HEK293 (cell line): ENCODE measurements at regions not wholly inside any gene's neighbourhood (a gene's known extent, or its start where the extent isn't known, plus 50 kb on each side); places are given as distances from the start of the nearest gene placed in this dataset.

Source experiments
- CTCF ChIA-PET: fragments of 350-600 bp; formaldehyde crosslinking; extraction: SDS; loops from one replicate; lab custom pipeline; 2021; ENCODE audit warnings: antibody characterized with exemption; lab: Yijun Ruan, JAX
- POLR2A ChIA-PET: fragments of 300-600 bp; formaldehyde crosslinking; extraction: SDS; loops from one replicate; lab custom pipeline; 2020; ENCODE audit warnings: antibody characterized with exemption, inconsistent platforms; lab: Yijun Ruan, JAX
- H3K27ac ChIP-seq: fragments of 200-500 bp; sonication (Bioruptor generic); 2 replicates; pipeline ENCODE4 v1.5.1; 2014; ENCODE audit warnings: low read depth, low read length, control low read depth, inconsistent platforms; ENCODE audit errors: extremely low read depth
- H3K36me3 ChIP-seq, 2 experiments: fragments of 200-500 bp in 1 of 2; sonication (Bioruptor generic) in 1 of 2; 1 replicate in 1 of 2; 2 replicates in 1 of 2; pipeline ENCODE4 v1.5.1; 2014 to 2017; ENCODE audit warnings: inconsistent platforms in 2 of 2, low read length in 2 of 2; ENCODE audit not compliant: control insufficient read depth in 2 of 2, insufficient read depth in 1 of 2
- H3K4me1 ChIP-seq: fragments of 200-500 bp; sonication (Bioruptor generic); 2 replicates; pipeline ENCODE4 v1.5.1; 2014; ENCODE audit warnings: mild to moderate bottlenecking, low read length, inconsistent platforms; ENCODE audit not compliant: control insufficient read depth, insufficient read depth
- H3K4me3 ChIP-seq: 2 replicates; pipeline ENCODE4 v1.5.1; 2011; ENCODE audit warnings: low read depth, mild to moderate bottlenecking, control low read depth, low read length, moderate library complexity
- H3K9me3 ChIP-seq: fragments of 200-500 bp; sonication (Bioruptor generic); 2 replicates; pipeline ENCODE4 v1.5.1; 2014; ENCODE audit warnings: low read depth, low read length, inconsistent platforms; ENCODE audit not compliant: control insufficient read depth, insufficient read depth
- WT1 ChIP-seq: fragments of 450-650 bp; formaldehyde crosslinking; IDR thresholded peaks from 2 replicates; pipeline ENCODE4 v1.5.1; 2016; ENCODE audit warnings: missing biosample characterization, missing genetic modification characterization
- ZNF112 ChIP-seq: fragments of 450-650 bp; formaldehyde crosslinking; IDR thresholded peaks from 2 replicates; pipeline ENCODE4 v1.5.0; 2017; ENCODE audit warnings: missing biosample characterization, missing genetic modification characterization
- ZNF433 ChIP-seq: fragments of 450-650 bp; formaldehyde crosslinking; IDR thresholded peaks from 2 replicates; pipeline ENCODE4 v1.5.1; 2016; ENCODE audit warnings: missing biosample characterization, missing genetic modification characterization, low read depth
- ZNF571 ChIP-seq: fragments of 450-650 bp; formaldehyde crosslinking; IDR thresholded peaks from 2 replicates; pipeline ENCODE4 v1.5.0; 2017; ENCODE audit warnings: missing biosample characterization, missing genetic modification characterization
- ZNF658 ChIP-seq: fragments of 450-650 bp; formaldehyde crosslinking; IDR thresholded peaks from 2 replicates; pipeline ENCODE4; 2016; ENCODE audit warnings: missing biosample characterization, missing genetic modification characterization
- ZNF707 ChIP-seq: fragments of 450-650 bp; formaldehyde crosslinking; IDR thresholded peaks from 2 replicates; pipeline ENCODE4 v1.5.1; 2016; ENCODE audit warnings: missing biosample characterization, missing genetic modification characterization
- TF ChIP-seq, protein P1 (sequence below): fragments of 450-650 bp; formaldehyde crosslinking; IDR thresholded peaks from 2 replicates; pipeline ENCODE4 v1.5.1; 2017; ENCODE audit warnings: missing biosample characterization, mild to moderate bottlenecking, missing genetic modification characterization, moderate library complexity
- TF ChIP-seq, protein P2 (sequence below): fragments of 450-650 bp; formaldehyde crosslinking; IDR thresholded peaks from 2 replicates; pipeline ENCODE4 v1.5.1; 2016; ENCODE audit warnings: missing biosample characterization, missing genetic modification characterization
- TF ChIP-seq, protein P3 (sequence below): fragments of 450-650 bp; formaldehyde crosslinking; IDR thresholded peaks from 2 replicates; pipeline ENCODE4 v1.5.1; 2016; ENCODE audit warnings: missing biosample characterization, missing genetic modification characterization
- TF ChIP-seq, protein P4 (sequence below): fragments of 450-650 bp; formaldehyde crosslinking; IDR thresholded peaks from 2 replicates; pipeline ENCODE4 v1.5.1; 2016; ENCODE audit warnings: missing biosample characterization, missing genetic modification characterization
- TF ChIP-seq, protein P5 (sequence below): sonication (generic); formaldehyde crosslinking; IDR thresholded peaks from 2 replicates; pipeline ENCODE4 v1.8.1; 2022; ENCODE audit warnings: mild to moderate bottlenecking, moderate library complexity, missing genetic modification reagents
- TF ChIP-seq, protein P6 (sequence below): fragments of 450-650 bp; formaldehyde crosslinking; IDR thresholded peaks from 2 replicates; pipeline ENCODE4 v1.5.1; 2017; ENCODE audit warnings: missing biosample characterization, missing genetic modification characterization
- TF ChIP-seq, protein P7 (sequence below): fragments of 450-650 bp; formaldehyde crosslinking; IDR thresholded peaks from 2 replicates; pipeline ENCODE4 v1.5.1; 2016; ENCODE audit warnings: missing biosample characterization, missing genetic modification characterization

DNA sequence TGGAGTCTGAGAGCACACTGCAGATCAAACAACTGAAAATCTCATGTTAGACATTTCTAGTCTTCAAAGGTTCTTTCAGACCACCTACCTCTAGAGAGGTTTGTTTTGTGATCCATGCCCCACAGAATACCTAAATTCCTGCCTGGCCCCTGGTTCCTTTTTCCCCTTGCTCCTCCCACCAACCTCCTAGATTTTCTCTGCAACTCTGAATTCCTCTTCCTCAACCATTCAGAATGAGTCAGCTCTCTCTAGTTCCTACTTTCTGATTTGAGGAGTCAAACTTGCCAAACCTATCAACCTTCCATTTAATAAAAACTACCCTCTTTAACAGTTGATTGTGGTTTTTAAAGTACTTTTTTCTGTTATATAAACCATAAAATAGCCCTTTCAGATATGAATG lies 83.2 kb upstream of the ZNF462 start:
- TF ChIP-seq, protein P1, sequence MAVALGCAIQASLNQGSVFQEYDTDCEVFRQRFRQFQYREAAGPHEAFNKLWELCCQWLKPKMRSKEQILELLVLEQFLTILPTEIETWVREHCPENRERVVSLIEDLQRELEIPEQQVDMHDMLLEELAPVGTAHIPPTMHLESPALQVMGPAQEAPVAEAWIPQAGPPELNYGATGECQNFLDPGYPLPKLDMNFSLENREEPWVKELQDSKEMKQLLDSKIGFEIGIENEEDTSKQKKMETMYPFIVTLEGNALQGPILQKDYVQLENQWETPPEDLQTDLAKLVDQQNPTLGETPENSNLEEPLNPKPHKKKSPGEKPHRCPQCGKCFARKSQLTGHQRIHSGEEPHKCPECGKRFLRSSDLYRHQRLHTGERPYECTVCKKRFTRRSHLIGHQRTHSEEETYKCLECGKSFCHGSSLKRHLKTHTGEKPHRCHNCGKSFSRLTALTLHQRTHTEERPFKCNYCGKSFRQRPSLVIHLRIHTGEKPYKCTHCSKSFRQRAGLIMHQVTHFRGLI (tag by site-specific recombination): no peak
- TF ChIP-seq ZNF112 (tag by site-specific recombination): no peak
- no peaks in the 10 kb centered on the region for H3K36me3 ChIP-seq
- no peaks in the 10 kb centered on the region for H3K9me3 ChIP-seq
- H3K4me3 ChIP-seq: no peak overlapping the region
- ChIA-PET CTCF (no interaction called here), POLR2A (no interaction called here)
- no peak overlapping the region for H3K27ac ChIP-seq
- no peaks in the 10 kb centered on the region for H3K4me1 ChIP-seq

DNA sequence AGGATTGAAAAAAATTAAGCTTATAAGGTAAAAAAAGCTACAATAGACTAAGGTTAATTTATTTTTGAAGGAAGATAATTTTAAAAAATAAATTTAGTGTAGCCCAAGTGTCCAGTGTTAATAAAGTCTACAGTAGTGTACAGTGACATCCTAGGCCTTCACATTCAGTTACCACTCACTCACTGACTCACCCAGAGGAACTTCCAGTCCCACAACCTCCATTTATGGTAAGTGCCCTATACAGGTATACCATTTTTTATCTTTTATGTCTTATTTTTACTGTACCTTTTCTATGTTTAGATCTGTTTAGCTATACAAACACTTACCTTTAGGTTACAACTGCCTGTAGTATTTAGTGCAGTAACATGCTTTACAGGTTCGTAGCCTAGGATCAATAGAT lies 79.8 kb upstream of the ZNF462 start:
- no peak overlapping the region for H3K27ac ChIP-seq
- no peaks in the 10 kb centered on the region for H3K9me3 ChIP-seq
- TF ChIP-seq, protein P2, sequence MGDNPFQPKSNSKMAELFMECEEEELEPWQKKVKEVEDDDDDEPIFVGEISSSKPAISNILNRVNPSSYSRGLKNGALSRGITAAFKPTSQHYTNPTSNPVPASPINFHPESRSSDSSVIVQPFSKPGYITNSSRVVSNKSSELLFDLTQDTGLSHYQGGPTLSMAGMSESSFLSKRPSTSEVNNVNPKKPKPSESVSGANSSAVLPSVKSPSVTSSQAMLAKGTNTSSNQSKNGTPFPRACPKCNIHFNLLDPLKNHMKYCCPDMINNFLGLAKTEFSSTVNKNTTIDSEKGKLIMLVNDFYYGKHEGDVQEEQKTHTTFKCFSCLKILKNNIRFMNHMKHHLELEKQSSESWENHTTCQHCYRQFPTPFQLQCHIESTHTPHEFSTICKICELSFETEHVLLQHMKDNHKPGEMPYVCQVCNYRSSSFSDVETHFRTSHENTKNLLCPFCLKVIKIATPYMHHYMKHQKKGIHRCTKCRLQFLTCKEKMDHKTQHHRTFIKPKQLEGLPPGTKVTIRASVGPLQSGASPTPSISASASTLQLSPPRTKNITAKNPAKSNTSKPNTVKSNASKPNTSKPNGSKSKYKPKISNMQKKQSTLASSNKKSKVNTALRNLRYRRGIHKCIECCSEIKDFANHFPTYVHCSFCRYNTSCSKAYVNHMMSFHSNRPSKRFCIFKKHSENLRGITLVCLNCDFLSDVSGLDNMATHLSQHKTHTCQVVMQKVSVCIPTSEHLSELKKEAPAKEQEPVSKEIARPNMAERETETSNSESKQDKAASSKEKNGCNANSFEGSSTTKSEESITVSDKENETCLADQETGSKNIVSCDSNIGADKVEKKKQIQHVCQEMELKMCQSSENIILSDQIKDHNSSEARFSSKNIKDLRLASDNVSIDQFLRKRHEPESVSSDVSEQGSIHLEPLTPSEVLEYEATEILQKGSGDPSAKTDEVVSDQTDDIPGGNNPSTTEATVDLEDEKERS (tag by site-specific recombination): no peak
- TF ChIP-seq, protein P3, sequence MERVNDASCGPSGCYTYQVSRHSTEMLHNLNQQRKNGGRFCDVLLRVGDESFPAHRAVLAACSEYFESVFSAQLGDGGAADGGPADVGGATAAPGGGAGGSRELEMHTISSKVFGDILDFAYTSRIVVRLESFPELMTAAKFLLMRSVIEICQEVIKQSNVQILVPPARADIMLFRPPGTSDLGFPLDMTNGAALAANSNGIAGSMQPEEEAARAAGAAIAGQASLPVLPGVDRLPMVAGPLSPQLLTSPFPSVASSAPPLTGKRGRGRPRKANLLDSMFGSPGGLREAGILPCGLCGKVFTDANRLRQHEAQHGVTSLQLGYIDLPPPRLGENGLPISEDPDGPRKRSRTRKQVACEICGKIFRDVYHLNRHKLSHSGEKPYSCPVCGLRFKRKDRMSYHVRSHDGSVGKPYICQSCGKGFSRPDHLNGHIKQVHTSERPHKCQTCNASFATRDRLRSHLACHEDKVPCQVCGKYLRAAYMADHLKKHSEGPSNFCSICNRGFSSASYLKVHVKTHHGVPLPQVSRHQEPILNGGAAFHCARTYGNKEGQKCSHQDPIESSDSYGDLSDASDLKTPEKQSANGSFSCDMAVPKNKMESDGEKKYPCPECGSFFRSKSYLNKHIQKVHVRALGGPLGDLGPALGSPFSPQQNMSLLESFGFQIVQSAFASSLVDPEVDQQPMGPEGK (tag by site-specific recombination): no peak
- TF ChIP-seq ZNF433 (tag by site-specific recombination) (no peak), WT1 (no peak)
- TF ChIP-seq, protein P4, sequence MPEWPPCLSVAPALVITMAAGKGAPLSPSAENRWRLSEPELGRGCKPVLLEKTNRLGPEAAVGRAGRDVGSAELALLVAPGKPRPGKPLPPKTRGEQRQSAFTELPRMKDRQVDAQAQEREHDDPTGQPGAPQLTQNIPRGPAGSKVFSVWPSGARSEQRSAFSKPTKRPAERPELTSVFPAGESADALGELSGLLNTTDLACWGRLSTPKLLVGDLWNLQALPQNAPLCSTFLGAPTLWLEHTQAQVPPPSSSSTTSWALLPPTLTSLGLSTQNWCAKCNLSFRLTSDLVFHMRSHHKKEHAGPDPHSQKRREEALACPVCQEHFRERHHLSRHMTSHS: no peak
- TF ChIP-seq, protein P5, sequence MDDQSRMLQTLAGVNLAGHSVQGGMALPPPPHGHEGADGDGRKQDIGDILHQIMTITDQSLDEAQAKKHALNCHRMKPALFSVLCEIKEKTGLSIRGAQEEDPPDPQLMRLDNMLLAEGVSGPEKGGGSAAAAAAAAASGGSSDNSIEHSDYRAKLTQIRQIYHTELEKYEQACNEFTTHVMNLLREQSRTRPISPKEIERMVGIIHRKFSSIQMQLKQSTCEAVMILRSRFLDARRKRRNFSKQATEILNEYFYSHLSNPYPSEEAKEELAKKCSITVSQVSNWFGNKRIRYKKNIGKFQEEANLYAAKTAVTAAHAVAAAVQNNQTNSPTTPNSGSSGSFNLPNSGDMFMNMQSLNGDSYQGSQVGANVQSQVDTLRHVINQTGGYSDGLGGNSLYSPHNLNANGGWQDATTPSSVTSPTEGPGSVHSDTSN: no peak
- no peaks in the 10 kb centered on the region for H3K4me1 ChIP-seq
- no peak overlapping the region for H3K4me3 ChIP-seq
- H3K36me3 ChIP-seq: no peaks in the 10 kb centered on the region
- CTCF ChIA-PET: interaction anchor here (0.7 kb wide), 1 partner anchor 108 kb away, joined by 3 read pairs; no protein-coding TSS in a partner anchor
- POLR2A ChIA-PET: no interaction called here

DNA sequence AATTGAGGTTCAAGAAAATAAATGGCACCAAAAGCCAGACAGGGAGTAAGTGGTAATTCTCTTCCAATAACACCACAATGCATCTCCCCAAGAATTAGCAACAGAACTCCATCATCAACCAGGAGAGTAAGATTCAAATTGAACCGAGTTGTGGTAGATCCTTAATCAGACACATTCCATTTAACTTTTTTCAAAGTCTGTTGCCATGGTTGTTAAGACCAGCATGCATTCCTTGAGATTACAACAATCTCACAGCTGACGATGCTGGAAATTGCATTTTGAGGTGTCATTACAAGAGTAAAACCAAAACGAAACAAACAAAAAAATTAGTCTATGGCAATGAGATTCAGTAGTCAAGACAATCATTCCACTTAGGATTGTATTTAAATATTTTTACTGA lies 78.9 kb upstream of the ZNF462 start:
- Histone ChIP-seq H3K4me3 (no peak overlapping the region), H3K36me3 (no peaks in the 10 kb centered on the region), H3K9me3 (no peaks in the 10 kb centered on the region), H3K4me1 (no peaks in the 10 kb centered on the region), H3K27ac (no peak overlapping the region)
- POLR2A ChIA-PET: no interaction called here
- CTCF ChIA-PET: no interaction called here
- TF ChIP-seq, protein P6, sequence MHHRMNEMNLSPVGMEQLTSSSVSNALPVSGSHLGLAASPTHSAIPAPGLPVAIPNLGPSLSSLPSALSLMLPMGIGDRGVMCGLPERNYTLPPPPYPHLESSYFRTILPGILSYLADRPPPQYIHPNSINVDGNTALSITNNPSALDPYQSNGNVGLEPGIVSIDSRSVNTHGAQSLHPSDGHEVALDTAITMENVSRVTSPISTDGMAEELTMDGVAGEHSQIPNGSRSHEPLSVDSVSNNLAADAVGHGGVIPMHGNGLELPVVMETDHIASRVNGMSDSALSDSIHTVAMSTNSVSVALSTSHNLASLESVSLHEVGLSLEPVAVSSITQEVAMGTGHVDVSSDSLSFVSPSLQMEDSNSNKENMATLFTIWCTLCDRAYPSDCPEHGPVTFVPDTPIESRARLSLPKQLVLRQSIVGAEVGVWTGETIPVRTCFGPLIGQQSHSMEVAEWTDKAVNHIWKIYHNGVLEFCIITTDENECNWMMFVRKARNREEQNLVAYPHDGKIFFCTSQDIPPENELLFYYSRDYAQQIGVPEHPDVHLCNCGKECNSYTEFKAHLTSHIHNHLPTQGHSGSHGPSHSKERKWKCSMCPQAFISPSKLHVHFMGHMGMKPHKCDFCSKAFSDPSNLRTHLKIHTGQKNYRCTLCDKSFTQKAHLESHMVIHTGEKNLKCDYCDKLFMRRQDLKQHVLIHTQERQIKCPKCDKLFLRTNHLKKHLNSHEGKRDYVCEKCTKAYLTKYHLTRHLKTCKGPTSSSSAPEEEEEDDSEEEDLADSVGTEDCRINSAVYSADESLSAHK (tag by site-specific recombination): no peak
- TF ChIP-seq, protein P7, sequence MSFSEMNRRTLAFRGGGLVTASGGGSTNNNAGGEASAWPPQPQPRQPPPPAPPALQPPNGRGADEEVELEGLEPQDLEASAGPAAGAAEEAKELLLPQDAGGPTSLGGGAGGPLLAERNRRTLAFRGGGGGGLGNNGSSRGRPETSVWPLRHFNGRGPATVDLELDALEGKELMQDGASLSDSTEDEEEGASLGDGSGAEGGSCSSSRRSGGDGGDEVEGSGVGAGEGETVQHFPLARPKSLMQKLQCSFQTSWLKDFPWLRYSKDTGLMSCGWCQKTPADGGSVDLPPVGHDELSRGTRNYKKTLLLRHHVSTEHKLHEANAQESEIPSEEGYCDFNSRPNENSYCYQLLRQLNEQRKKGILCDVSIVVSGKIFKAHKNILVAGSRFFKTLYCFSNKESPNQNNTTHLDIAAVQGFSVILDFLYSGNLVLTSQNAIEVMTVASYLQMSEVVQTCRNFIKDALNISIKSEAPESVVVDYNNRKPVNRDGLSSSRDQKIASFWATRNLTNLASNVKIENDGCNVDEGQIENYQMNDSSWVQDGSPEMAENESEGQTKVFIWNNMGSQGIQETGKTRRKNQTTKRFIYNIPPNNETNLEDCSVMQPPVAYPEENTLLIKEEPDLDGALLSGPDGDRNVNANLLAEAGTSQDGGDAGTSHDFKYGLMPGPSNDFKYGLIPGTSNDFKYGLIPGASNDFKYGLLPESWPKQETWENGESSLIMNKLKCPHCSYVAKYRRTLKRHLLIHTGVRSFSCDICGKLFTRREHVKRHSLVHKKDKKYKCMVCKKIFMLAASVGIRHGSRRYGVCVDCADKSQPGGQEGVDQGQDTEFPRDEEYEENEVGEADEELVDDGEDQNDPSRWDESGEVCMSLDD (tag by site-specific recombination): no peak
- TF ChIP-seq ZNF658 (tag by site-specific recombination) (no peak), ZNF571 (tag by site-specific recombination) (no peak), ZNF707 (no peak)
